ENCODE measurements at regions not wholly inside any gene's neighbourhood (a gene's known extent, or its start where the extent isn't known, plus 50 kb on each side); places are given as distances from the start of the nearest gene placed in this dataset.

DNA sequence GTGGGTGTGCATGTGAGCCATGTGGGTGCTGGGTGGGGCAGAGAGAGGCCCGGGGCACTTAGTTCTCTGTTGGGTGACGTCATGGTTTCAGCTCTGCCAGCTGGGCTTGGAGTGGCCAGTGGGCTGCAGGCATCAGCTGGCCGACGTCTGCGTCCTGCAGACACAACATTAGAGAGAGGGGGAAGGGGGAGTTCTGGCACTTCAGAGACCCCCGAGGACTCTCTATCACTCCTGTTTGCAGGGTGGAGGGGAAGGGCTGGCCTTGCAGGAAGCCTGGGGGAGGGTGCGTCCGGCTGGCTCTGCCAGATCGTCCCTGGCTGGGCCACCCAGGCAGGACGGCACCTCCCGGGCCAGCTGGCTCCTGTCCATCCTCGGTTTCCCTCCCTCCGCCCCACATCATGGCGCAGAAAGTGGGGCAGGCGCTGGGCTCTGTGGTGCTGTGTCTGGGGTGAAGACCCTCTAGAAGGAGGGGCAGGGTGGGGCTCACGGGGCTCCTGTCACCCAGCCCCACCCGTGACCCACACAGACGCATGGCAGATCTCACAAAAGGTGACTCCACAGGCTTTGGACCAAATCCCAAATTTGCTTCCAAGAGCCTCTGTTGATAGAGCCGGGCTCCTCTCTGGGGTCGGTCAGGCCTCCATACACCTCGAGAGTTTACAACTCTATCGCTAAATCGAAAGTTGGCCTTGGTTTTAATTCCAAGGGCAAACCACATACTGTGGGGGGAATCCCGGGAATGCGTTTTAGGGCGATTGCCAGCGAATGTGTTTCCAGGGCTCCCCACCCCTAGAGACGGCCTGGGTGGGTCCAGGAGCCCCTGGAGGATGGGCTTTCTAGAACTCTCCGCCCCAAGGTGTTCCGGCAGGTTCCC, 73.4 kb upstream of the TTC34 start:
- Histone ChIP-seq H3K27me3 (ENCODE audit: insufficient read depth in 3 of 3, low read length in 2 of 3) (peaks cover 0 to 57% (median 22%) of the 10 kb centered on the region in 3 donors), H3K4me1 (no peaks in the 10 kb centered on the region), H3K4me3 (no peak overlapping the region), H3K27ac (no peak overlapping the region), H3K36me3 (ENCODE audit: insufficient read depth in 1 of 2, low read depth in 1 of 2) (no peaks in the 10 kb centered on the region), H3K9me3 (peaks cover 14% of the 10 kb centered on the region)
- no peak for DNase-seq
- ATAC-seq: no peak
- intact Hi-C loops (cut with DNase I): loop anchor here in 1 of 2 donors (10.0 kb wide), 1 partner anchor 550 kb away; no protein-coding TSS in a partner anchor
- WGBS, 3 donors: 22 to 31% (median 25%) methylated on average over 25 to 30 of the region's 30 CpGs
- TF ChIP-seq CTCF (IDR thresholded peaks at IDR 0.05): no peak

- Histone ChIP-seq H3K36me3 (ENCODE audit: insufficient read depth in 1 of 2, low read depth in 1 of 2) (no peaks in the 10 kb centered on the region), H3K4me1 (no peaks in the 10 kb centered on the region), H3K9me3 (peaks cover 11% of the 10 kb centered on the region), H3K4me3 (no peak overlapping the region), H3K27ac (no peak overlapping the region), H3K27me3 (ENCODE audit: insufficient read depth in 3 of 3, low read length in 2 of 3) (peaks cover 0 to 68% (median 27%) of the 10 kb centered on the region in 3 donors)
- 20 to 26% (median 20%) methylated on average over 40 to 42 of the region's 42 CpGs for WGBS, 3 donors
- DNase-seq: no peak
- intact Hi-C loops (cut with DNase I): loop anchor here in 1 of 2 donors (10.0 kb wide), 1 partner anchor 549 kb away; no protein-coding TSS in a partner anchor
- TF ChIP-seq CTCF (IDR thresholded peaks at IDR 0.05): peak; percentile 36
- ATAC-seq: no peak
Measured at GRCh38 chr1:2875707-2876561, 74.4 kb upstream of the TTC34 start.

DNA sequence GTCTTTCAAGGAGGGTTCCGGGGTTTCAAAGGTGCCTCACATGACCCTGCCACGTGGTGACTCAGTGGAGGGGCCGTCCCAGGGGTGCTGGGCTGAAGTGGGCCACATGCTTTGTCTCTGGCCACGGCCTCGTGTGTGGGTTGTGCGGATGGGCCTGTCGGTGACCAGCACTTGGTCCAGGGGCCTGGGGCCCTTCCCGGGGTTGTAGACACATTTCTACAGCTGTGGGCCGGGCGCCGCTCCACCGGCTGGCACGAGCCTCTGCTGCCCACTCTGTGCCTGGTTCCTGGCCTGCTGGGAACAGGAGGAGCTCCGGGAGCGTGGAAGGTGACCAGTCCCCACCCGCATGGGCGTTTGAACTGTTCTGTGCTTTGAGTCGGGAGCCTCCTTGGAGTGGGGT, 75.4 kb upstream of the TTC34 start:
- Histone ChIP-seq H3K27me3 (ENCODE audit: insufficient read depth in 3 of 3, low read length in 2 of 3) (peaks cover 0 to 73% (median 27%) of the 10 kb centered on the region in 3 donors), H3K4me1 (no peaks in the 10 kb centered on the region), H3K9me3 (peaks cover 1% of the 10 kb centered on the region), H3K36me3 (ENCODE audit: insufficient read depth in 1 of 2, low read depth in 1 of 2) (no peaks in the 10 kb centered on the region), H3K27ac (no peak overlapping the region), H3K4me3 (no peak overlapping the region)
- no peak for TF ChIP-seq CTCF (IDR thresholded peaks at IDR 0.05)
- intact Hi-C loops (cut with DNase I): loop anchor here in 1 of 2 donors (10.0 kb wide), 1 partner anchor 548 kb away; no protein-coding TSS in a partner anchor
- no peak for DNase-seq
- no peak for ATAC-seq
- WGBS, 3 donors: 50 to 63% (median 52%) methylated on average over 18 of the region's 18 CpGs

GRCh38 chr1:2877391-2877790, 75.9 kb upstream of the TTC34 start:
- WGBS, 3 donors: 88 to 95% (median 90%) methylated on average over 17 of the region's 17 CpGs
- Histone ChIP-seq H3K4me3 (no peak overlapping the region), H3K27me3 (ENCODE audit: insufficient read depth in 3 of 3, low read length in 2 of 3) (peaks cover 0 to 78% (median 24%) of the 10 kb centered on the region in 3 donors), H3K27ac (no peak overlapping the region), H3K36me3 (ENCODE audit: insufficient read depth in 1 of 2, low read depth in 1 of 2) (no peaks in the 10 kb centered on the region), H3K9me3 (no peaks in the 10 kb centered on the region), H3K4me1 (no peaks in the 10 kb centered on the region)
- DNase-seq (no peak), ATAC-seq (no peak)
- no peak for TF ChIP-seq CTCF (IDR thresholded peaks at IDR 0.05)
- intact Hi-C loops (cut with DNase I): loop anchor here in 1 of 2 donors (10.0 kb wide), 1 partner anchor 547 kb away; no protein-coding TSS in a partner anchor
